OCI-LY1 (cell line): ENCODE measurements at regions not wholly inside any gene's neighbourhood (a gene's known extent, or its start where the extent isn't known, plus 50 kb on each side); places are given as distances from the start of the nearest gene placed in this dataset.
"Not testable (repeated sequence)": the region's sequence is repeated elsewhere in the genome, so short reads cannot be mapped to it uniquely, and the experiment has no call there.

ENCODE experiments used
- H2AFZ ChIP-seq: fragments of 200-600 bp; sonication (generic), shearing (Covaris generic); 2 replicates; pipeline ENCODE4 v1.6.0; 2014; ENCODE audit warnings: antibody characterized with exemption, mild to moderate bottlenecking, low read length
- H3F3A ChIP-seq: fragments of 200-600 bp; sonication (generic), shearing (Covaris generic); 2 replicates; pipeline ENCODE4 v1.6.0; 2014; ENCODE audit warnings: mild to moderate bottlenecking, antibody characterized with exemption, low read length, moderate library complexity; ENCODE audit not compliant: insufficient read depth
- H3K27ac ChIP-seq: fragments of 200-600 bp; sonication (generic); 2 replicates; pipeline ENCODE4 v1.5.1; 2014; ENCODE audit warnings: low read length, mixed run types, mild to moderate bottlenecking, low read depth; ENCODE audit not compliant: poor library complexity, severe bottlenecking
- H3K27me3 ChIP-seq: fragments of 200-600 bp; sonication (generic); 2 replicates; pipeline ENCODE4 v1.6.0; 2014; ENCODE audit warnings: antibody characterized with exemption, mild to moderate bottlenecking, low read length, moderate library complexity; ENCODE audit not compliant: insufficient read depth
- H3K36me3 ChIP-seq: fragments of 200-600 bp; sonication (generic); 2 replicates; pipeline ENCODE4 v1.6.1; 2014; ENCODE audit warnings: mild to moderate bottlenecking, antibody characterized with exemption, low read length, moderate library complexity, mixed read lengths; ENCODE audit not compliant: insufficient read depth
- H3K4me1 ChIP-seq: fragments of 200-600 bp; sonication (generic); 2 replicates; pipeline ENCODE4 v1.5.1; 2014; ENCODE audit warnings: mild to moderate bottlenecking, low read length, moderate library complexity; ENCODE audit not compliant: insufficient read depth, severe bottlenecking
- H3K4me2 ChIP-seq: fragments of 200-600 bp; sonication (generic), shearing (Covaris generic); 2 replicates; pipeline ENCODE4 v1.6.1; 2014; ENCODE audit warnings: low read length
- H3K4me3 ChIP-seq: fragments of 200-600 bp; sonication (generic); 2 replicates; pipeline ENCODE4 v1.5.1; 2014; ENCODE audit warnings: low read length, low read depth, mild to moderate bottlenecking, mixed read lengths; ENCODE audit not compliant: poor library complexity, severe bottlenecking
- H3K79me2 ChIP-seq: fragments of 200-600 bp; shearing (Covaris generic); 2 replicates; pipeline ENCODE4 v1.6.1; 2016; ENCODE audit warnings: mixed run types, low read length, mixed read lengths; ENCODE audit not compliant: insufficient read depth
- H3K9ac ChIP-seq: fragments of 200-600 bp; sonication (generic), shearing (Covaris generic); 2 replicates; pipeline ENCODE4 v1.6.1; 2014; ENCODE audit warnings: mild to moderate bottlenecking, low read length, mixed read lengths
- H3K9me2 ChIP-seq: fragments of 200-600 bp; sonication (generic), shearing (Covaris generic); 2 replicates; pipeline ENCODE4 v1.6.1; 2014; ENCODE audit warnings: low read depth, mild to moderate bottlenecking, low read length, mixed read lengths
- H3K9me3 ChIP-seq: fragments of 200-600 bp; shearing (Covaris generic); 2 replicates; pipeline ENCODE4 v1.6.1; 2014; ENCODE audit warnings: low read length, mixed read lengths
- H4K20me1 ChIP-seq: fragments of 200-600 bp; sonication (generic), shearing (Covaris generic); 2 replicates; pipeline ENCODE4 v1.6.0; 2016; ENCODE audit warnings: mild to moderate bottlenecking, low read length; ENCODE audit not compliant: insufficient read depth
- CTCF ChIP-seq: fragments of 200-600 bp; sonication (generic), shearing (Covaris generic); IDR thresholded peaks from 2 replicates; pipeline ENCODE4 v1.5.1; 2017; ENCODE audit warnings: mild to moderate bottlenecking, antibody characterized with exemption, low read length, moderate library complexity, mixed read lengths
- EZH2 ChIP-seq: fragments of 200-600 bp; sonication (generic), shearing (Covaris generic); IDR thresholded peaks from 2 replicates; pipeline ENCODE4 v1.8.0; 2017; ENCODE audit warnings: borderline replicate concordance, mixed run types, mild to moderate bottlenecking, antibody characterized with exemption, low read length, moderate library complexity, mixed read lengths

- H3K4me3 ChIP-seq: no peak overlapping the region
- no peaks in the 10 kb centered on the region for H3F3A ChIP-seq
- no peak overlapping the region for H3K4me2 ChIP-seq
- no peaks in the 10 kb centered on the region for H3K9me3 ChIP-seq
- no peaks in the 10 kb centered on the region for H3K36me3 ChIP-seq
- TF ChIP-seq EZH2 (no peak), CTCF (no peak)
- no peaks in the 10 kb centered on the region for H4K20me1 ChIP-seq
- H2AFZ ChIP-seq: no peak overlapping the region
- no peak overlapping the region for H3K9ac ChIP-seq
- no peaks in the 10 kb centered on the region for H3K4me1 ChIP-seq
- no peak overlapping the region for H3K27ac ChIP-seq
- no peaks in the 10 kb centered on the region for H3K79me2 ChIP-seq
- no peaks in the 10 kb centered on the region for H3K27me3 ChIP-seq
- no peaks in the 10 kb centered on the region for H3K9me2 ChIP-seq
Measured at GRCh38 chr4:79163981-79164490, 161.8 kb downstream of the NAA11 start.

- Histone ChIP-seq H3F3A (no peaks in the 10 kb centered on the region), H3K27me3 (no peaks in the 10 kb centered on the region), H3K4me2 (no peak overlapping the region), H3K9ac (no peak overlapping the region), H3K4me3 (no peak overlapping the region), H3K4me1 (no peaks in the 10 kb centered on the region), H3K79me2 (no peaks in the 10 kb centered on the region), H2AFZ (no peak overlapping the region), H3K36me3 (no peaks in the 10 kb centered on the region), H3K9me2 (no peaks in the 10 kb centered on the region), H3K9me3 (no peaks in the 10 kb centered on the region), H3K27ac (no peak overlapping the region), H4K20me1 (no peaks in the 10 kb centered on the region)
- TF ChIP-seq EZH2 (no peak), CTCF (no peak)
Measured at GRCh38 chr4:79160962-79161361, 164.9 kb downstream of the NAA11 start.

- H3K4me3 ChIP-seq, H3K9me2 ChIP-seq, H3K4me2 ChIP-seq, H3K9me3 ChIP-seq, H3F3A ChIP-seq, H3K36me3 ChIP-seq, H3K27ac ChIP-seq, H2AFZ ChIP-seq, H4K20me1 ChIP-seq, H3K79me2 ChIP-seq, H3K27me3 ChIP-seq, H3K9ac ChIP-seq, H3K4me1 ChIP-seq: not testable (repeated sequence)
Measured at GRCh38 chr4:79158705-79159104, 167.2 kb downstream of the NAA11 start.

DNA sequence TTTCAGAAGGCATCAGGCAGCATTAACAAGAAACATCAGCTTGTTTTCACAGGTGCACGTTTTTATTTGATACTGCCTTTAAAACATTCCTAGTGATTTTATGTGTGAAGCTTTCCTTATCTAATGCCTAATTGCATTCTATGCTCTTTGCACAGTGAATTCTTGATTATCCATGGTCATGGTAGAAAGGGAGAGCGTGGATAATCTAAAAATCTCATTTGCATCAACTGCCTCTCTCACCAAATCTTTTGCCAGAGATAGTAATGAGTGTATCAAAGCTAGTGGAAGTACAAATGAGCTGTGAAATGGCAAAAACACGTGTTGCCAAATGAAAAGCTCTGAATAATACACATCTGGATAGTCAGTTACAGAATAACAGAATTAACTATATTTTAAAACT lies 170.5 kb downstream of the NAA11 start:
- H2AFZ ChIP-seq: no peak overlapping the region
- H3K36me3 ChIP-seq: no peaks in the 10 kb centered on the region
- no peaks in the 10 kb centered on the region for H3K79me2 ChIP-seq
- TF ChIP-seq CTCF (no peak), EZH2 (no peak)
- no peaks in the 10 kb centered on the region for H4K20me1 ChIP-seq
- H3K27ac ChIP-seq: no peak overlapping the region
- H3K4me3 ChIP-seq: no peak overlapping the region
- no peaks in the 10 kb centered on the region for H3K9me2 ChIP-seq
- no peak overlapping the region for H3K4me2 ChIP-seq
- H3K4me1 ChIP-seq: no peaks in the 10 kb centered on the region
- H3K9ac ChIP-seq: no peak overlapping the region
- H3K9me3 ChIP-seq: no peaks in the 10 kb centered on the region
- H3F3A ChIP-seq: no peaks in the 10 kb centered on the region
- no peaks in the 10 kb centered on the region for H3K27me3 ChIP-seq
